ENCODE measurements at regions not wholly inside any gene's neighbourhood (a gene's known extent, or its start where the extent isn't known, plus 50 kb on each side); places are given as distances from the start of the nearest gene placed in this dataset.
A peak's percentile ranks its signal among the peaks of the same experiment; 100 is the strongest.

DNA sequence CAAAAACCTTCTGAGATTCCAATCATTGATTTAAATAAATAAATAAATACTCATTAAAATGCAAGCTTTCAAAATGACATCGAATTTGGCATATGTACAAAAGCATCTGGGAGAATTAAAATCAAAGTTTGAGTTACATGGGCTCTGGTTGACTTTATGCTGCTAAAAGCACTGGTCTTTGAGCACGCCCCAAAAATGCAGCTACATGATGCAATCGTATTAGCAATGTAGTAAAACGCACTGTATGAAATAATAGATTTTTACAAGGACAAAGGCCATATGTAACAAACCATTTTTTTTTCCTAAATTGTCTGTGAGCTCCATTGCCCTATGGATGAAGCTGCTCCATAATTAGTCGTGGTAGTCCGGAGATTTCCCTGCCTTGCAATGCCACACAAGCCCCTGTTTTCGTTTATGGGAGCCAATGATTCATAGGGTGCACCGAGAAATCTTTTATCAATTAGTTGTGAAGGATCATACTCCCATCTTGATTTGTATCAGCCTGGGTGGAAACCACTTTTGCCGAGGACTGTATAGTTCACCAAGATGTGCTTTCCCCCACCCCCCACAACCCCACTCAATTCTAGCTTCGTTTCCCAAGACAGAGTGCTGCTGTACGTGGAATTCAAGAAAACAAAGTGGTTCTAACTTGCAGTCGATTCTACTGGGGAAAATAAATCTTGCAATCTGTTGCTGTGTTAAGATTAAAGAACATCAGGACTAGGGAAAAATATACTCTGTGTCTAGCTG is 268.4 kb downstream of the IRS1 start:
- no peak for DNase-seq (ENCODE audit: low spot score)

DNA sequence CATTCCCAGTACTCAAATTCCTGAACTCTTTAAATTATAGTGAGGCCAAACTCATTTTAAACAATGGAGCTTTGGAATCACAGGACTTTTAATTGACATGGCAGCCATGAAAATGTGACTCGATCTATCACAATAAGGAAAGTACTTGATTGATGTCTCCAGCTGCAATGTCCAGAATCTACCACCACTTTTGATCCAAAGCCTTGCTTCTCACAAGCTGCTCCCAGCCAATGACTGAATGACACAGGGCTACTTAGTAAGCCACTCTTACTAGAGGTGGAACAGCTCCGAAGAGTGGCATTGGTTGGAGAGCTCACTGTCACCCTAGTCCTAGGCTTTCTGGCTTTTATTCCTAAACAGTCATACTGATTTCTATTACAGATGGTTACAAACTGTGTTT is 270.1 kb downstream of the IRS1 start:
- DNase-seq (ENCODE audit: low spot score), result no peak

DNA sequence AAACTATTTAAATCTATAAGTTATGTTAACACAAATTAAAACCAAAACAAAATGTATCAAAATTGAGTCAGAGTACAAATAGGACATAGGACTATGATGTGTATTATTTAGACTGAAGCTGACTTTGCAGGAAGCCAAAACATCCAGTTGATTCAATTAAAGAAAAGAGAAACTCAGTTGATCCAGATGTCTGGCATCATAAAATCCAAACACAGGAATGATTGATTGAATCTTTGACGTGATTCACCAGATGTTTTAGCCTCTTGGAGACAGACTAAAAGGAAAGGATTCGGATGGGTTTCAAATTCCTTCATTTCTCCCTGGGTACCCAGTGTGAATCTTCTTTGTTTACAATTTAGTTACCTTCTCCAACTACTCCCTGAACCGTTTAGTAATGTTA is 272.9 kb downstream of the IRS1 start:
- DNase-seq (ENCODE audit: low spot score), result no peak

DNA sequence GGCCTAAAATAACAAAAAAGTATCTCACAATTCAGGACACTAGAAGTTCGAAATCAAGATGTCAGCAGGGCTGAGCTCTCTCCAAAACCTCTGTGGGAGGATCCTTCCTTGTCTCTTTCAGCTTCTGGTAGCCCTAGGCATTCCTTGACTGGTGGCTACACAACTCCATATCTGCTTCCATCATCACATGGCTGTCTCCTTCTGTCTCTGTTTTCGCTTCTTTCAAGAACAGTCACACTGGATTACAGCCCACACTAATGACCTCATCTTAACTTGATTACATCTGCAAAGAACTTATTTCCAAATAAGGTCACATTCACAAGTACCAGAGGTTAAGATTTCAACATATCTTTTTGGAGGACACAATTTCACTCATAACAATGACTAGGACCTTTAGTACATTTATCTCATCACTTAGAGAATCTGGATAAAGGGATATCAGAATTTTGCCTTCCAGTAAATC is 275.2 kb downstream of the IRS1 start:
- peak; percentile 14 for DNase-seq (ENCODE audit: low spot score)

DNA sequence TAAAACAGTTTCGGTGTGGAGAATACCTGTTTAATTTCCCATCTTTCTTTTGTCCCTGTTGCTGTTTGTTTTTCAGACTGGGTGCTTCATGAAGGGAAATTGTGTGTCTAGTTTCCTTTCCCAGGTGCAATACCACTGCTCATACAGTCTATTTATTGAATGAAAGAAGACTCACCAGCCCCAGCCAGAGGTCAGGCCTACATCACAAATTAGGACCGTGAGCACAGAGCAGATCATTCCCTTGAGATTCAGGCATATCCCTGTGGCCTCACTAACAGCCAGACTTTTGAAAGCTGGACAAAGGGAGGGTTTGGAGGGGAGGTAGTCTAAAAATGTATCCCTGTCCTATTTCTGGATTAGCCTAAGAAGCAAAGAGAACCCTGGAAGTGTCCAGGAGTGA is 278.9 kb downstream of the IRS1 start:
- DNase-seq (ENCODE audit: low spot score), result no peak

DNA sequence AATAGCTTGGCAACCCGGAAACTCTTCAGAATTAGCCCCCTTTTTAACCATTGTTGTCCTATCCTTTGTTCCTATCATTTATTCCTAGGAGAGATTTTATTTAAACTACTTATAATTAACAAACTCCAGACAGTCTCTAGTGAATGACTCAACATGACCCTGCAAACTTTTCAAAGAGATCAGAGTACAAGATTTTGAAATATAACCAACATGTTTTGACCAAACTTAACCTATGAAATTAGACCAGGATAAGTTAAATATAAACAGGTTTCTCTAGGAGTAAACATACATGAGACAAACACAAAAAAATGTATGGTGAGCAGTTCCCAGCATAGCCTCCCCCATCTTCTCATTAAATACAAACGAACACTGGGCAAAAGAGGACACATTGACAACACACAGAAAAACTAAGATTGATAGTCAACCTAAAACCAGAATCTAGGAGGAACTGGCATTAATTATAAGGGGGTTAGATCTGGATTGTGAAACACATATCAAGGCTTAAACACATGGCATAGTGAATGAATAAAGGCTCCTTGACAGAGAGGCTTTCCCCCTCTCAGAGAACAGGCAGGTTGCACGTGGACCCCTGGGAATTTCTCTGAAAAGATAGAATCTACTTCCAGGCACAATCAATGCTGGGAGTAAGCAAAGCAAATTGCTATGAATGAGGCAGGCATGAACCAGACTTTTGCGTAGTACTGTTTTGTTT is 284.1 kb downstream of the IRS1 start:
- DNase-seq (ENCODE audit: low spot score), result no peak

DNA sequence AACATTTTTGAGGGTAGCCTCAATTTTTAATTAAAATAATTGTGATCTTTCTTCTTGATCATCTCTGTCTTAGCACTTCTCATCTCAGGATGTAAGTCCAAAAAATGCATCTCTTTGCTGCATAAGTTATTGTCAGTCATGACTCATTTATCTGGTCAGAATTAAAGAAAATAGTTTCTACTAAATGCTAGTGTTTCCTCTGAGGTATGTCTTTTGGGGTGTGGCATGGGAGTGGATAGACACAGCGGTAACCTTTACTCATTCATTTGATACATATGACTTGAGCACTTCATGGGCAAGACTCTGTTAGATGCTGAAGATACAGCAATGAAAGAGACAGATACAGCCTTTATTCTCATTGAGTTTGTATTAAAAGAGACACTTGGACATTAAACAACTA is 284.7 kb downstream of the IRS1 start:
- DNase-seq (ENCODE audit: low spot score), result no peak

DNA sequence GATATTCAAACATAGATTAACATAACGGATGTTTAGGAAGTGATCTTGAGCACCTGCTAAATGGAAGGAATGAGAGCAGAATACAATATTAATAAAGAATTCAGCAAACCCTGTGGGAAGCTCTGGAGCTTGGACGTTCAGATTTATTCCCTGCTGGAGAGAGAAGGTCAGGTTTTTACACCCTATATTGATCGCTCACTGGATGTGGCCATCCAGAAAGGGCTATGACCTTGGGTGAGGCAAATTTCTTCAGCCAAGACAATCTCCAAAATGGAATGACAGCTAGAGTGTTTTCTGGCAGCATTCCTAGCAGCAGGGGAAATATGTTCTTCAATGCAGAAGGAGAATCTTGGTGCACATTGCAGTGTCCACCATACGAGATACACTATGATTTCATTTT is 288.3 kb downstream of the IRS1 start:
- DNase-seq (ENCODE audit: low spot score), result no peak

DNA sequence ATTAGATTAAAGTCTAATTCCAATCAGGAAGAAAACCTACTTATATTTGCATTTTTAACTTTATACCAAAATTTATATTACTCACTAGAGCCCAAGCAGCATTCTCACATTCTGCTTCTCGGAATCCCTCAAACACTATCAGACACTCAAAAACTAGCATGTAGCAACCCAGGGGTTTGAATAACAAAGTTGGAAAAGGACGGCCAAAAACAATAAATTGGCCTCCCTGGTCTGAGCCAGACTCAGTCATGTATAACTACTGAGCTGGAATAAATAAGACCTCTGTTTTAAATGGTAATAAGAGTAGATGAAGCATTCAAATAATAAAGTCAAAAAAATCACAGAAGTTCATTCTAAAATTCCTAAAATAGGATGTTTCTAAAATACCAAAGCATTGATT is 290.9 kb downstream of the IRS1 start:
- no peak for DNase-seq (ENCODE audit: low spot score)

DNA sequence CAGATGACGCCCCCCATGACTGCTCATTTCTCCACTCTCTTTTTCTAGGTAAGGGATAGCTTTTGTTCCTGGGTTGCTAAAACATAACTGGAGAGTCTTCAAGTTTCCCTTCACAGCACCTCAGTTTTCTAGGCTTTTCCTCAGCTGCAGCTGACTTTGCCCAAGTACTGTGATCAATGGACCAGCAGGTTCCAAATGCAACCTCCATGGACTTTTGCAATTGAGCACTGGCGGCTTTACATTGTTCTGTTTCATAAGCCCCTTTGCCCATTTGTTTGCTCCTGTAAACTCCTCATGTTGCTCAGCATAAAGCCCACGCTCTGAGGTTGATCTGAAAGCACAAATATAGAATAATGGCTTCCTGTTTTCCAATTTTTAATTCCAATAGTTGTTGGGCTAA is 291.6 kb downstream of the IRS1 start:
- DNase-seq (ENCODE audit: low spot score), result no peak

DNA sequence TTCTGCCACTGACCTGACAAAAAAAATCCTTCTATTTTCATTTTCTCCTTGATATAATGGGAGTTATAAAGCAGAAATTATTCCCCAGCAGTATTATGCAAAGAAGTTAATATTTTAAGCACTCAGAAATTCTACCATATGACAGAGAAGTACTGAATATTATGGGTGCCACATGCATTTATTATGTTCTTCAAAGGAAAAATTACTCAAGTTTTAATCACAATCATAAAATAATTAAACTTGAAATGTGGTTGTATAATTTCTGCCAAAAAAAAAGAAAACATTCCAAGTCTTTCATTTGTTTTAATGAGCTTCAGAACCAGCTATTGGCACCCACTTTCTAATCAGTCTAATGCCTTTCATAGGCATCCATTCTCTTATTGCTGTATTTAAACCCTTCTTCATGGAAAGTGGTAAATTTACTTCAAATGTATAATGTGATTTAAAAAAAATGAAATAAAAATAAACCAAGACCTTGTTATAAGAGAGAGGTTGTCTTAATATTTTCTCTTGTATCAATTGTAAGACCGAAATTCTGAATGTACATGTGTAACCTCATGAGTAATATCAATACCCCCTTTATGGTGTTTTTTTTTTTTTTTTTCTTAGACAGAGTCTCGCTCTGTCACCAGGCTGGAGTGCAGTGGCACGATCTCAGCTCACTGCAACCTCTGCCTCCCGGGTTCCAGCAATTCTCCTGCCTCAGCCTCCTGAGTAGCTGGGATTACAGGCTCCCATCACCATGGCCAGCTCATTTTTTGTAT is 302.3 kb downstream of the IRS1 start:
- no peak for DNase-seq (ENCODE audit: low spot score)

DNA sequence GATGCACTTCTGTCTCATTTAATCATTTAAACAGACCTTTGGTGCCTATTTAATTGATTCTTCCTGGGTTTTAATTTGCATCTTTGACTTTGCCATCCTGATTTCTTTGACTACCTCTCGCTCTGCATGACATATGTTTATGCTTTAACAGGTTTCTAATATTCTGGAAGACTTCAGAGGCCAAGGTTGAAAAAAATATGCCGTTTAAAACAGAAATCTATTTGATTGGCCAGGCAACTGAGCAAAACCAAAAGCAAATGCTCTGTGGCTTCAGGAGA is 303.4 kb downstream of the IRS1 start:
- DNase-seq (ENCODE audit: low spot score), result no peak

DNA sequence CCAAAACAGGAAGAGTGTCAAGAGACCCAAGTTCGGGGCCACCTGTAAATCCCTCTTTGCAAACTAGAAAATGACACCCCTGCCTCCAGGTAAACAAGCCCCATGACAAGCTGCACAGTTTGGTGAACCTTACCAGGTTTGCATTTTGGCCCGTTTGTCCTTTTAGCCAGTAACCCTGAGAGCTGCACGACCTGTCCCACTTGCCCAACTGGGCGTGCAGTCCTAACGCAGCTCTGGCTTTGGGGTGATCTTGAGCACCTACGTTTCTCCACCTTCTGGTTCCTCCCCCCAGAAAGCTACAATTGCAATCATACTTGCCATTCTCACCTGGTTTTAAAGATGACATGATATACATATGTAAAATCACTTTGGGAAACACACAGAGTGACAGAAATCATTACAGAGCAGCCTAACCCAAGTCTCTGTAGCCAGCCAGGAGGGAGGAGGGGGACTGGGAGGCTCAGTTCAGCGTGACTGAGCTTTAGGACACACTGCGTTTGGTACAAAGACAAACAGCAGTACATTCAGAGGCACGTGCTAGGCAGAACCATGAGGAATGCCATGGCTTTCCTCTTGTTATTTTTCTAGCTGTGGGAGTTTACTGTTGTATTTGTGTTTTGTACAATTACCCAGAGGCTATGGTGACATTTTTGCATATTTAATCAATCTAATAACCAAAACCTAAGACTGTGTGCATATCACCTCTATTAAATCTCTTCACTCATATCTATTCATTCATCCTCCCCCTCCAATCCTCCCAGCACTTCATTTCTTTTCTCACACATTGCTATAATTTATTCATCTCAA is 304.0 kb downstream of the IRS1 start:
- no peak for DNase-seq (ENCODE audit: low spot score)

DNA sequence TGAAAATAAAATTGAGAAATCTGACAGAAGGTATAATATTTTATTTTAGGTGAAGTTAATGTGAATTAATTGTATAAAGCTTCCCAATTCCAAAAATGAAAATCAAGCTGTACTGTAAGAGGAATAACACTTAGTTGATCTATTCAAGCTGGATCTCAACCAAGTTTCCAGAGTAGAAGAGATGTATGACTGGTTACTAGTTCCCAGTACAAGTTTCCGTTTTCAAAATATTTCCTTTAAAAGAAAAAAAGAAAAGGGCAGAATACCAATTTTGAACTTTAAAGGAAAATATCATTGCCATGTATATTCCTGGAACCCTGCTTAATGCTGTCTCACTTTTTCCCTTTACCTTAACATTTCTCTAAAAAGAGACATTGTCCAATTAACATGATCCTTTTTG is 308.5 kb downstream of the IRS1 start:
- no peak for DNase-seq (ENCODE audit: low spot score)

DNA sequence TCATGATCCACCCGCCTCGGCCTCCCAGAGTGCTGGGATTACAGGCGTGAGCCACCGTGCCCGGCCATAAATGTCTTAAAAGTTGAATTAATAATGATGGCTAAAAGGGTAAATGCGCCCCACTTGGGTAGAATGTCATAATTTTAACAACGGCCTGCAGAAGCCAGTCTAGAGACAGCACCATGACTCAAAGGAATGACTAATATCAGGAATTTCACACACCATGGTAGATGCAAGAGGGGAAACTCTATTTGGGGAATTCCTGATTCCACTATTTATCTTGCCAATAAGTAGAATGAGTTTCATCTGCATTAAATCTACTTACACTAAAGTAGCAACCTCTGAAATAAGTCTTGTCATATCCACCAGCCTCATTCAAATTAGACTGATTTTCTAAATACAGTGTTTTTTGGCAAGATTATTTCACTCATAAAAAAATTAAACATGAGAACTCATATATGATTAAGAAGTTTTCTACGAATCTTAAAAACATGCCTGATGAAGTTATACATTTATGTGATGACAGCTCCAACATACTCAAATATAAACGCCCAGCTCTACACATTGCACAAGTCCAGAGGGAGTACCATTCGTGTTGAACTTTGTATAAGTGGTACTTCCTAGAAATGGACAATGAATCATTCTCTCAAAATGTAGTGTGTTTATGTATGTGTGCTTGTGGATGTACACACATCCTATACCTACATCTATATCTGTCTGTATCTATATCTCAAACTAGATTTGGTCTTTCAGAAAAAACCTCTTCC is 309.7 kb downstream of the IRS1 start:
- DNase-seq (ENCODE audit: low spot score), result no peak

DNA sequence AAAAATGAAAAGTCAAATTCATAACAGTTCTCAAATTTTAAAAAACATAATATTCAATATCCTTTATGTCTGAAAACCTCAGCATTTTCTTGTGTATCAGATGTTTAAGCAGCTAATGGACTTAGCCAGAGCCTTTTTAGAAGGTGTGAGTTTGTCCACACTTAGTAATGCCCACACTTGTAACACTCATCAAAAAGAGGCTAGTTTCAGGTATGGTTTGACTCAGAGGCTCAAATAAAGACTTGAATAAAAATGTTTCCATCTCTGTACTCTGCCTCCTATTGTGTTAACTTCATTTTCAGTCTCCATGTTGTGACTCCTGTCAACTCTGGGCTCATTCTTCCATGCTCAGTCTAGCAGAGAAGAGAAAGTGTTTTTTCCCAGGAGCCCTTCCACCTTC is 311.6 kb downstream of the IRS1 start:
- DNase-seq (ENCODE audit: low spot score), result no peak

DNA sequence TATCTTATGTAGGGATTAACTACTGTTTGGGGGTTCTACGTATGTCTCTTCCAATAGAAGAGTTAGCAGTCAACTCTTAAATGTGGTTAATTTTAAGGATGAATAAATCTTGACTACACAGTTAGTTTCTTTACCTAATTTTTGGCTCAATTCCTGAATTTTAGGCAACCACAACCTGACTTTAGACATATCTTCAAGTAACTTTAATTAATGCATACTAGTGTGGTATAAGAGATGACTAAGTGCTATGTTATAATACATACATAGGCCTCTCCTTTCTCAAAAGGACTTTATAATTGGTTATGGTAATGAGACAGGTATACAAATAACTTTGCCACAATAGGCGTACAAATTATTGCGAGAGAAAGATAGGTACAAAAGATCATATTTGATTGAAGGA is 312.0 kb downstream of the IRS1 start:
- DNase-seq (ENCODE audit: low spot score), result no peak

DNA sequence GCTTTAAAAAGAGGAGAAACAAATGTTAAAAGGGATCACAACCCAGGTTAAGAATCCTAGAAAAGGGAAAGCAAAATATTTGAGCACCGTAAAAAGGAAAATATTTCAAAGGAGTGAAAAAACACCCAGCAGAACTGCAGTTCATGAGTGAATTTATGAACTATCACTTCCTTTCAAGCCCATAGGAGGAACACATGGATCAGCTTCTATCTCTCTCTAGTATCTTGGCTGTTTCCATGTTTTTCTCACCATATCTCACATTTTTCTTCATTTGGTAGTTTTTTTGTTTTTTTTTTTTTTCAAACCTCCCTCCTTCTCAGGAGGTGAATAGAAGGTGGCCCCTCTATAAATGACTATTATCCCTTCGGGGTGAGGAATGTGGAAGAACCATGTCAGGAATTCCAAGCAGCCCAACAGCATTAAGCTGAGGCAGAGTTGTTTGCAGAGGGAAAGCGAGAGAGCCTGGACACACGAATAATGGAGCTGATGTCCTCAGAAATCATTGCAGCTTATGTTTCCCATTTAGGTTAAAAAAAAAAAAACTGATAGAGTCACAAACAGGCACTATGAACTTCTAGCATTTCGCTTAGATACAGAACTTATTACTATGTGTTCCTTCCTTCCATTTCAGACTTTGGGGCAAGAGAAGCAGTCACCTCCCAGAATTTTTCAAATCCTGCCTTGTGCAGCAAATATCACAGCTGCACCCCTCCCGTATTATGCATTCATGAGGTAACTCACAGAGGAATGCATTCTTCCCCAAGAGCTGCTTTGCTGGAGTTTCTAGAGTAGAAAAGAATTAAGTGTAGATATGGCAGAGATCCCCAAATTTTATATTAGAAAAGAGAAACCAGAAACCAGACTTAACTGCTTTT is 315.6 kb downstream of the IRS1 start:
- no peak for DNase-seq (ENCODE audit: low spot score)

DNA sequence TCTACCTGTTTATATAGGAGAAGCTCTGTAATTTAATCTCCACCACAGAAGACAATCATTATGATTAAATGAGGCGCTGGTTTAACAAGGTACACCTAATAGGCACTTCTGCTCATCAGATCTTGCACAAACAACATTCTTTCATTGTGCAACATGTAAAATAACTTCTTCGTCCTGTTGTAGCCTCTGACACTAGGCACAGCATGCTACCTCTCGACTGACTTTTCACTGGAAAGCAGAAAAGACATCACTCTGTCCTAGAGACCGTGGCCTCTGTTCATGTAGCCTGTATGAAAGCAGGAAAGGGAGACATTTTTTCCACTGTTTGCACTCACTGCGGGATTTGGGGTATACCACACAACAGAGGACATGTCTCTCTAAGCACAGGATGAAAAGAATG is 316.5 kb downstream of the IRS1 start:
- no peak for DNase-seq (ENCODE audit: low spot score)

DNA sequence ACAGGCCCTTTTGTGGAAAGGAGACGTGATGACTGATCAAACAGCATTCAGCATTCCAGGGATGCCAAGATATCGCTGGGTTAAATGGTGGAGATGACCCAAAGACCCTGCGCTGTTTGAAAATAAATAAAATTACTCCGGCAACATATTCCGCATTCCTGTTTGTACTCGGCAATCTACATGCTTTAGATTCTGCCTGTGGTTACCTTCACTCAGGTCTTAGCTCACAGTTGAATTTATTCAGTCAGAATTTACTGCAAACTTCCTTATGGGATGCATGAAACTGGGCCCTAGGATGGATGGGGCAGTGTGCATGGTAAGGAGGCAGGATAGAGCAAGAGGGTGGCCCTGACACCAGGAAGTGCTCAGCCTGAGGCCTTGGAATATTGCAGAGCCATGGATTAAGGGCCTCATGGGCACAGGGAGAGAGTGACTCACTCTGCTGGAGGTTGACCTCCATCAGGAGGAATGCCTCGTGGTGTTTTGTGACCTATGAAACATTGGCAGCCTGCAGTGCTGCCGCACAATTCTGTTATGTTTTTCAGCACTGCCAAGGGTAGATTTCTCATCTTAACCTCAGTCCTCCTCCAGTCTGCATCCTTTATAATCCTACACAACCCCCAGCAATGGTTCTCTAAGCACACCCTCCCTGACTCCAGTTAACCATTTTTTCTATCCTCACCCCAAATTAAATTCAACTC is 321.4 kb downstream of the IRS1 start:
- DNase-seq (ENCODE audit: low spot score), result no peak
